IMR-90 (cell line): ENCODE measurements at regions not wholly inside any gene's neighbourhood (a gene's known extent, or its start where the extent isn't known, plus 50 kb on each side); places are given as distances from the start of the nearest gene placed in this dataset.

Source experiments
- ATAC-seq: fragments of 200-7000 bp; cut with Tn5 transposase; 2 replicates; pipeline ENCODE4 v1.9.1; 2020; ENCODE audit warnings: low read depth, mild to moderate bottlenecking, moderate library complexity
- BruUV-seq: library from RNA; stranded (reverse); fragments of 400-500 nt; replicated peaks from 2 replicates; lab custom pipeline; 2021; lab: Mats Ljungman, UMichigan
- CTCF ChIA-PET: fragments of 300-600 bp; formaldehyde crosslinking; extraction: SDS; loops from one replicate; lab custom pipeline; 2021; ENCODE audit warnings: antibody characterized with exemption; lab: Yijun Ruan, JAX
- POLR2A ChIA-PET: fragments of 300-600 bp; sonication (Branson Sonifier 250); formaldehyde crosslinking; loops from one replicate; lab custom pipeline; 2022; ENCODE audit warnings: antibody characterized with exemption; ENCODE audit not compliant: unreplicated experiment; lab: Charles Lee
- DNase-seq: peaks from one replicate; pipeline ENCODE4 v3.0.0; 2013
- H2AFZ ChIP-seq: replicated peaks from 2 replicates; pipeline ENCODE3; 2013; ENCODE audit warnings: low read length, mild to moderate bottlenecking; ENCODE audit not compliant: poor library complexity
- H2AK5ac ChIP-seq: 2 replicates; pipeline ENCODE4 v1.6.1; 2013; ENCODE audit warnings: low read depth, low read length, inconsistent platforms
- H2AK9ac ChIP-seq: replicated peaks from 2 replicates; pipeline ENCODE3; 2013; ENCODE audit warnings: mild to moderate bottlenecking, low read depth, low read length, moderate library complexity; ENCODE audit not compliant: poor library complexity
- H2BK120ac ChIP-seq: 2 replicates; pipeline ENCODE4 v1.6.1; 2013; ENCODE audit warnings: low read depth, low read length, inconsistent platforms
- H2BK15ac ChIP-seq: 3 replicates; pipeline ENCODE4 v1.6.1; 2013; ENCODE audit warnings: low read depth, low read length, inconsistent platforms
- H2BK20ac ChIP-seq: 2 replicates; pipeline ENCODE4 v1.6.1; 2013; ENCODE audit warnings: low read depth, mild to moderate bottlenecking, inconsistent platforms, low read length, moderate library complexity
- H2BK5ac ChIP-seq: 2 replicates; pipeline ENCODE4 v1.6.1; 2013; ENCODE audit warnings: mild to moderate bottlenecking, low read depth, low read length, inconsistent platforms; ENCODE audit not compliant: poor library complexity, severe bottlenecking
- H3K14ac ChIP-seq: replicated peaks from 2 replicates; pipeline ENCODE4 v1.6.1; 2013; ENCODE audit warnings: low read depth, low read length, inconsistent platforms
- H3K18ac ChIP-seq: 2 replicates; pipeline ENCODE4 v1.6.1; 2013; ENCODE audit warnings: low read depth, low read length, control low read depth
- H3K23ac ChIP-seq: 2 replicates; pipeline ENCODE4 v1.6.1; 2013; ENCODE audit warnings: low read depth, low read length, inconsistent platforms
- H3K27ac ChIP-seq: 2 replicates; pipeline ENCODE4 v1.5.1; 2013; ENCODE audit warnings: mild to moderate bottlenecking, control low read depth, low read length; ENCODE audit not compliant: insufficient read depth
- H3K27me3 ChIP-seq: 2 replicates; pipeline ENCODE4 v1.6.1; 2013; ENCODE audit warnings: low read length; ENCODE audit not compliant: control insufficient read depth, insufficient read depth
- H3K36me3 ChIP-seq: 2 replicates; pipeline ENCODE4 v1.6.1; 2013; ENCODE audit warnings: low read length, mixed read lengths; ENCODE audit not compliant: control insufficient read depth, insufficient read depth
- H3K4ac ChIP-seq: 2 replicates; pipeline ENCODE4 v1.6.1; 2013; ENCODE audit warnings: low read depth, low read length, inconsistent platforms
- H3K4me1 ChIP-seq: 2 replicates; pipeline ENCODE4 v1.6.1; 2013; ENCODE audit warnings: low read length, mixed read lengths; ENCODE audit not compliant: control insufficient read depth, insufficient read depth
- H3K4me2 ChIP-seq: 2 replicates; pipeline ENCODE4 v1.6.1; 2013; ENCODE audit warnings: low read depth, mild to moderate bottlenecking, control low read depth, low read length, moderate library complexity
- H3K4me3 ChIP-seq: 2 replicates; pipeline ENCODE4 v1.5.1; 2013; ENCODE audit warnings: low read depth, mild to moderate bottlenecking, control low read depth, low read length, moderate library complexity; ENCODE audit not compliant: insufficient read depth
- H3K56ac ChIP-seq: 2 replicates; pipeline ENCODE4 v1.6.1; 2013; ENCODE audit warnings: low read length, inconsistent platforms; ENCODE audit not compliant: insufficient read depth; ENCODE audit errors: extremely low read depth
- H3K79me1 ChIP-seq, 2 experiments: 2 replicates each; pipeline ENCODE4 v1.6.1; 2013; ENCODE audit warnings: low read length in 2 of 2, inconsistent platforms in 1 of 2, low read depth in 1 of 2
- H3K9ac ChIP-seq: 2 replicates; pipeline ENCODE4 v1.6.1; 2013; ENCODE audit warnings: low read depth, low read length, control low read depth
- H3K9me1 ChIP-seq: 2 replicates; pipeline ENCODE4 v1.6.1; 2013; ENCODE audit warnings: low read length, inconsistent platforms; ENCODE audit not compliant: insufficient read depth
- H3K9me3 ChIP-seq: 2 replicates; pipeline ENCODE4 v1.6.1; 2013; ENCODE audit warnings: low read length; ENCODE audit not compliant: control insufficient read depth, insufficient read depth
- H4K20me1 ChIP-seq: 2 replicates; pipeline ENCODE4 v1.6.1; 2013; ENCODE audit warnings: low read length, inconsistent platforms; ENCODE audit not compliant: insufficient read depth
- H4K5ac ChIP-seq: 2 replicates; pipeline ENCODE4 v1.6.1; 2013; ENCODE audit warnings: mild to moderate bottlenecking, low read depth, low read length, control low read depth
- H4K8ac ChIP-seq, 2 experiments: 2 replicates each; pipeline ENCODE4 v1.6.1; 2013; ENCODE audit warnings: low read depth in 2 of 2, low read length in 2 of 2, control low read depth in 1 of 2, inconsistent platforms in 1 of 2
- H4K91ac ChIP-seq: 2 replicates; pipeline ENCODE4 v1.6.1; 2013; ENCODE audit warnings: low read depth, low read length, inconsistent platforms; ENCODE audit not compliant: insufficient read depth
- BHLHE40 ChIP-seq: fragments of 150-350 bp; IDR thresholded peaks from 2 replicates; pipeline ENCODE4 v1.6.1; 2016; ENCODE audit warnings: mild to moderate bottlenecking, low read depth, low read length
- WGBS, 2 experiments: methylation state at CpG; one replicate each; pipeline versions ENCODE4 v1.1.5 to v1.1.7; 2013; ENCODE audit warnings: missing lambda C conversion rate in 2 of 2; ENCODE audit not compliant: insufficient read length in 1 of 2; ENCODE audit errors: extremely low coverage in 2 of 2; 5-methylcytosine and 5-hydroxymethylcytosine counted together
- dilution Hi-C: fragments of 300-500 bp; cut with HindIII; formaldehyde crosslinking; loops from one replicate; pipeline ENCODE4 v1.14.3; 2018; ENCODE audit warnings: low sequenced_read_pairs; ENCODE audit not compliant: unreplicated experiment
- in situ Hi-C: fragments of 300-500 bp; cut with MboI; formaldehyde crosslinking; loops from 3 replicates; pipeline ENCODE4 v1.14.3; 2019; ENCODE audit warnings: low sequenced_read_pairs, inconsistent platforms, mixed read lengths
- intact Hi-C: fragments of 100-400 bp; cut with micrococcal nuclease; formaldehyde crosslinking; loops from 2 replicates; pipeline ENCODE4 v1.10.0; 2022

GRCh38 chr9:13718086-13718485 lies 438.6 kb upstream of the MPDZ start:
- in situ Hi-C loops (no loop called here), dilution Hi-C loops (no loop called here), intact Hi-C loops (loop anchor here (5.0 kb wide), 1 partner anchor 604 kb away; no protein-coding TSS in a partner anchor)
- DNase-seq: peak; percentile 9
- ChIA-PET POLR2A (no interaction called here), CTCF (no interaction called here)
- Histone ChIP-seq H3K4me3 (no peak overlapping the region), H2BK20ac (no peak overlapping the region), H3K14ac (no peak overlapping the region), H4K8ac (no peak overlapping the region), H4K91ac (no peak overlapping the region; the same call in 1 of the 2 replicates), H3K79me1 (no peaks in the 10 kb centered on the region), H3K23ac (no peak overlapping the region), H2AFZ (no peak overlapping the region), H3K56ac (no peak overlapping the region), H3K9me3 (0 out of 2 replicates have a peak, but pooled peaks cover 1% of the 10 kb centered on the region), H3K4ac (no peak overlapping the region), H3K27me3 (no peaks in the 10 kb centered on the region), H2BK5ac (no peak overlapping the region), H3K9me1 (no peaks in the 10 kb centered on the region), H3K27ac (no peak overlapping the region), H2AK9ac (no peak overlapping the region), H2BK120ac (no peak overlapping the region), H2BK15ac (no peak overlapping the region), H3K36me3 (no peaks in the 10 kb centered on the region), H4K20me1 (no peaks in the 10 kb centered on the region), H3K4me2 (0 out of 2 replicates have a peak overlapping the region, but pooled peaks have one; percentile 21), H3K18ac (peak overlapping the region; percentile 74; the same call in 1 of the 2 replicates), H3K9ac (no peak overlapping the region), H2AK5ac (no peak overlapping the region), H4K5ac (no peak overlapping the region), H3K4me1 (peaks cover 13% of the 10 kb centered on the region)
- TF ChIP-seq BHLHE40: no peak
- BruUV-seq: no TSS peak
- no CpG with 5 or more reads among the region's 4 CpGs for WGBS, 2 experiments
- no peak for ATAC-seq
